ENCODE measurements at regions not wholly inside any gene's neighbourhood (a gene's known extent, or its start where the extent isn't known, plus 50 kb on each side); places are given as distances from the start of the nearest gene placed in this dataset.

DNA sequence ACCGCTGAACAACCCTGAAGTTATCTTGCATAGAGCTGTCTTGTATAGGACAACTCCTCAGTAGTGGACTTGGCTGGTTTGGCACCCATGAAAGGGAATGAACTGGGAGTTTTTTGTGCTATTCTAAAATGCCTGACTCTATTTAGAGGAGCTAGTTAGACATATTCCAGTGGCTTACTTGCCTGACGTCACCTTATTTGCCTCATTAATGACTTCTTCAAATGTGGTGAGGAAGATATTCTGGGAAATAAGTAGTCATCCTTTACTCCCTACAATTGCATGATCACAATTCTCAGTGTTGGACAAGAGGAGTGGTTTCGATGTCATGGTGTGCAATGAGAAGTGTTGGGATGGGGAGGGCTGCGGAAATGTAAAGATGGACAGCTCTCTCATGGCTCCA, 509.2 kb upstream of the MDFIC2 start:
- Histone ChIP-seq H3K9ac (ENCODE audit: low read length) (no peak overlapping the region), H3K4me3 (ENCODE audit: low read depth, low read length, poor library complexity, severe bottlenecking) (no peak overlapping the region), H3K27ac (ENCODE audit: low read depth, low read length, poor library complexity, severe bottlenecking) (no peak overlapping the region), H3K36me3 (ENCODE audit: insufficient read depth, low read length) (no peaks in the 10 kb centered on the region), H2AFZ (ENCODE audit: low read length) (no peak overlapping the region), H3F3A (ENCODE audit: insufficient read depth, low read length) (no peaks in the 10 kb centered on the region), H3K9me3 (ENCODE audit: low read length) (no peaks in the 10 kb centered on the region), H4K20me1 (ENCODE audit: insufficient read depth, low read length) (no peaks in the 10 kb centered on the region), H3K9me2 (ENCODE audit: low read depth, low read length) (no peaks in the 10 kb centered on the region), H3K79me2 (ENCODE audit: insufficient read depth, low read length) (no peaks in the 10 kb centered on the region), H3K4me2 (ENCODE audit: low read length) (no peak overlapping the region), H3K4me1 (ENCODE audit: insufficient read depth, low read length, severe bottlenecking) (no peaks in the 10 kb centered on the region), H3K27me3 (ENCODE audit: insufficient read depth, low read length) (0 out of 2 replicates have a peak, but pooled peaks cover 4% of the 10 kb centered on the region)
- TF ChIP-seq EZH2 (IDR thresholded peaks at IDR 0.05; ENCODE audit: borderline replicate concordance, low read length): no peak
- TF ChIP-seq, protein P1, sequence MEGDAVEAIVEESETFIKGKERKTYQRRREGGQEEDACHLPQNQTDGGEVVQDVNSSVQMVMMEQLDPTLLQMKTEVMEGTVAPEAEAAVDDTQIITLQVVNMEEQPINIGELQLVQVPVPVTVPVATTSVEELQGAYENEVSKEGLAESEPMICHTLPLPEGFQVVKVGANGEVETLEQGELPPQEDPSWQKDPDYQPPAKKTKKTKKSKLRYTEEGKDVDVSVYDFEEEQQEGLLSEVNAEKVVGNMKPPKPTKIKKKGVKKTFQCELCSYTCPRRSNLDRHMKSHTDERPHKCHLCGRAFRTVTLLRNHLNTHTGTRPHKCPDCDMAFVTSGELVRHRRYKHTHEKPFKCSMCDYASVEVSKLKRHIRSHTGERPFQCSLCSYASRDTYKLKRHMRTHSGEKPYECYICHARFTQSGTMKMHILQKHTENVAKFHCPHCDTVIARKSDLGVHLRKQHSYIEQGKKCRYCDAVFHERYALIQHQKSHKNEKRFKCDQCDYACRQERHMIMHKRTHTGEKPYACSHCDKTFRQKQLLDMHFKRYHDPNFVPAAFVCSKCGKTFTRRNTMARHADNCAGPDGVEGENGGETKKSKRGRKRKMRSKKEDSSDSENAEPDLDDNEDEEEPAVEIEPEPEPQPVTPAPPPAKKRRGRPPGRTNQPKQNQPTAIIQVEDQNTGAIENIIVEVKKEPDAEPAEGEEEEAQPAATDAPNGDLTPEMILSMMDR (IDR thresholded peaks at IDR 0.05; ENCODE audit: low read length): no peak

DNA sequence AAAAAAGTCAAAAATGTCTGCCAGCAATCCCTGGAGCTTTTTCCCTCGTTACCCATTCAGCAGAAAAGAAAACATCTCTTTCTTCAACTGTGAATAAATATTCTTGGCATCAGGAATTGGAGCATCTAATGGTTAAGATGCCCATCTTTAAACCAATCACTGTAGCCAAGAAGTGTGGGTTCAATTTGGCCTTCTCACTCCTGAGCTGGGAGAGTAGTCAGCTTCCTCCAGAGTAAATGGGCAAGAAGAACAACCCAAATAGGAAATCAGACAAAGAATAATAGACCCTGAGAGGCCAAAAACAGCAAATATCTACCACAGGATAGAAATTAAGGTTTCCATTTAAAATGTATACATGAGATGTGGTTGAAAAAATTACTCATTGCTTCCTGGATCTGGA, 508.0 kb upstream of the MDFIC2 start:
- no peak overlapping the region for H3K4me2 ChIP-seq (ENCODE audit: low read length)
- H3K4me3 ChIP-seq (ENCODE audit: low read depth, low read length, poor library complexity, severe bottlenecking): no peak overlapping the region
- H2AFZ ChIP-seq (ENCODE audit: low read length): no peak overlapping the region
- no peaks in the 10 kb centered on the region for H3K4me1 ChIP-seq (ENCODE audit: insufficient read depth, low read length, severe bottlenecking)
- H3K9me2 ChIP-seq (ENCODE audit: low read depth, low read length): no peaks in the 10 kb centered on the region
- no peaks in the 10 kb centered on the region for H3K79me2 ChIP-seq (ENCODE audit: insufficient read depth, low read length)
- TF ChIP-seq EZH2 (IDR thresholded peaks at IDR 0.05; ENCODE audit: borderline replicate concordance, low read length): no peak
- H3K36me3 ChIP-seq (ENCODE audit: insufficient read depth, low read length): no peaks in the 10 kb centered on the region
- H4K20me1 ChIP-seq (ENCODE audit: insufficient read depth, low read length): no peaks in the 10 kb centered on the region
- H3K27ac ChIP-seq (ENCODE audit: low read depth, low read length, poor library complexity, severe bottlenecking): no peak overlapping the region
- no peaks in the 10 kb centered on the region for H3K27me3 ChIP-seq (ENCODE audit: insufficient read depth, low read length)
- no peak overlapping the region for H3K9ac ChIP-seq (ENCODE audit: low read length)
- no peaks in the 10 kb centered on the region for H3F3A ChIP-seq (ENCODE audit: insufficient read depth, low read length)
- H3K9me3 ChIP-seq (ENCODE audit: low read length): no peaks in the 10 kb centered on the region

- H3K9ac ChIP-seq (ENCODE audit: low read length): no peak overlapping the region
Measured at GRCh38 chr3:70818145-70818544, 505.7 kb upstream of the MDFIC2 start.

DNA sequence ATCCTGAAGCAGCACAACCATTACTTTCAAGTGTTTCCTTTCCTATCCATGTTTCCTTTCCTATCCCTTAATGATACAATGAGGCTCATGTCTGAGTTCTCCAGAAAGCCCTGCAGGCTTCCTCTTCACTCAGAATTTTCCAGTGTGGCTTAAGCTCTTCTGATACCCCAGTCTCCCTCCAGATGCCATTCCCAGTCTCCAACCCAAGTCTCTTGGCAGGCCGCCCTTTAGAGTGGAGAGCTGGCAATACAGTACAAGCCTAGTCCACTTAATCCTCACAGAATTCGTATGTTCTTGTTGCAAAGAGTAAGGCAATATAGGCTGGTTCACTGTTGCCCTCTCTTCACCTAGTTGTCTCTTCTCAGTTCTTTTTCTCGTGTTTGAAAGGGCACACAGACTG, 503.9 kb upstream of the MDFIC2 start:
- Histone ChIP-seq H3F3A (ENCODE audit: insufficient read depth, low read length) (no peaks in the 10 kb centered on the region), H3K27me3 (ENCODE audit: insufficient read depth, low read length) (no peaks in the 10 kb centered on the region), H3K9ac (ENCODE audit: low read length) (no peak overlapping the region), H3K4me1 (ENCODE audit: insufficient read depth, low read length, severe bottlenecking) (no peaks in the 10 kb centered on the region), H2AFZ (ENCODE audit: low read length) (no peak overlapping the region), H4K20me1 (ENCODE audit: insufficient read depth, low read length) (no peaks in the 10 kb centered on the region), H3K4me3 (ENCODE audit: low read depth, low read length, poor library complexity, severe bottlenecking) (no peak overlapping the region), H3K79me2 (ENCODE audit: insufficient read depth, low read length) (no peaks in the 10 kb centered on the region), H3K36me3 (ENCODE audit: insufficient read depth, low read length) (no peaks in the 10 kb centered on the region), H3K9me3 (ENCODE audit: low read length) (no peaks in the 10 kb centered on the region), H3K27ac (ENCODE audit: low read depth, low read length, poor library complexity, severe bottlenecking) (no peak overlapping the region), H3K4me2 (ENCODE audit: low read length) (no peak overlapping the region), H3K9me2 (ENCODE audit: low read depth, low read length) (no peaks in the 10 kb centered on the region)
- TF ChIP-seq, protein P1 (IDR thresholded peaks at IDR 0.05; ENCODE audit: low read length): no peak
- no peak for TF ChIP-seq EZH2 (IDR thresholded peaks at IDR 0.05; ENCODE audit: borderline replicate concordance, low read length)

More at GRCh38 chr3:70818145-70818544, 505.7 kb upstream of the MDFIC2 start:
- no peaks in the 10 kb centered on the region for H3K9me3 ChIP-seq (ENCODE audit: low read length)
- TF ChIP-seq, protein P1 (IDR thresholded peaks at IDR 0.05; ENCODE audit: low read length): no peak
- no peak for TF ChIP-seq EZH2 (IDR thresholded peaks at IDR 0.05; ENCODE audit: borderline replicate concordance, low read length)
- no peak overlapping the region for H3K4me2 ChIP-seq (ENCODE audit: low read length)
- H2AFZ ChIP-seq (ENCODE audit: low read length): no peak overlapping the region
- H4K20me1 ChIP-seq (ENCODE audit: insufficient read depth, low read length): no peaks in the 10 kb centered on the region
- no peaks in the 10 kb centered on the region for H3K79me2 ChIP-seq (ENCODE audit: insufficient read depth, low read length)
- no peaks in the 10 kb centered on the region for H3K27me3 ChIP-seq (ENCODE audit: insufficient read depth, low read length)
- H3K4me3 ChIP-seq (ENCODE audit: low read depth, low read length, poor library complexity, severe bottlenecking): no peak overlapping the region
- no peaks in the 10 kb centered on the region for H3K4me1 ChIP-seq (ENCODE audit: insufficient read depth, low read length, severe bottlenecking)
- H3K27ac ChIP-seq (ENCODE audit: low read depth, low read length, poor library complexity, severe bottlenecking): no peak overlapping the region
- no peaks in the 10 kb centered on the region for H3K9me2 ChIP-seq (ENCODE audit: low read depth, low read length)
- no peaks in the 10 kb centered on the region for H3F3A ChIP-seq (ENCODE audit: insufficient read depth, low read length)
- H3K36me3 ChIP-seq (ENCODE audit: insufficient read depth, low read length): no peaks in the 10 kb centered on the region

All from OCI-LY1 (cell line).